ENCODE measurements at regions not wholly inside any gene's neighbourhood (a gene's known extent, or its start where the extent isn't known, plus 50 kb on each side); places are given as distances from the start of the nearest gene placed in this dataset.
"Not testable (repeated sequence)": the region's sequence is repeated elsewhere in the genome, so short reads cannot be mapped to it uniquely, and the experiment has no call there.

- TF ChIP-seq CTCF (conservative IDR thresholded peaks at IDR 0.05) = no peak
- no peak overlapping the region for H3K27ac ChIP-seq
Observed at GRCh38 chr2:183782436-183782835, 658.2 kb downstream of the NUP35 start.

- H3K27ac ChIP-seq = not testable (repeated sequence)
Observed at GRCh38 chr2:183788796-183789195, 664.6 kb downstream of the NUP35 start.

GRCh38 chr2:183792165-183792924 is 668.1 kb downstream of the NUP35 start:
- H3K27ac ChIP-seq = not testable (repeated sequence)

DNA sequence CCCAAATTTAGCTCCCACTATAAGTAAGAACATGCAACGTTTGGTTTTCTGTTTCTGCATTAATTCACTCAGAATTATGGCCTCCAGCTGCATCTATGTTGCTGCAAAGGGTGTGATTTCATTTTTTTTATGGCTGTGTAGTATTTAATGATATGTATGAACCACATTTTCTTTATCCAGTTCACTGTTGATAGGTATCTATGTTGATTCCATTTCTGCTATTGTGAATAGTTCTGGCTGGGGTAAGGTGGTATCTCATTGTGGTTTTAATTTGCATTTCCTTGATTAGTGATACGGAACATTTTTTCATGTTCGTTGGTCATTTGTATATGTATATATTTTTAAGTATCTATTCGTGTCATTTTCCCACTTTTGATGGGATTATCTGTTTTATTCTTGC is 674.3 kb downstream of the NUP35 start:
- TF ChIP-seq CTCF (conservative IDR thresholded peaks at IDR 0.05) = no peak
- H3K27ac ChIP-seq = no peak overlapping the region

DNA sequence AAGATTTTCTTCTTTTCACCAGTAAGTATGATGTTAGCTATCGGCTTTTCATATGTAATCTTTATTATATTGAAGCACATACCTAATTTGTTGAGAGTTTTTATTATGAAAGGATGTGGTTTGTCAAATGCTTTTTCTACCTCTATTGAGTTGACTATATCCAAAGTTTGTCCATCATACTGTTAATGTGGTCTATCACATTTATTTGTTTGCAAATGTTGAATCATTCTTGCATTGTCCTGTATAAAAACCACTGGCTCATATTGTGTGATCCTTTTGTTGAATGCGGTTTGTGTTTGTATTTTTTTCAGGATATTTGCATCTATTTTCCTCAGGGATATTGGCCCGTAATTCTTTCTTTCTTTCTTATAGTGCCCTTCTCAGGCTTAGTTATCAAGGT is 675.5 kb downstream of the NUP35 start:
- TF ChIP-seq CTCF (conservative IDR thresholded peaks at IDR 0.05) = no peak
- no peak overlapping the region for H3K27ac ChIP-seq

DNA sequence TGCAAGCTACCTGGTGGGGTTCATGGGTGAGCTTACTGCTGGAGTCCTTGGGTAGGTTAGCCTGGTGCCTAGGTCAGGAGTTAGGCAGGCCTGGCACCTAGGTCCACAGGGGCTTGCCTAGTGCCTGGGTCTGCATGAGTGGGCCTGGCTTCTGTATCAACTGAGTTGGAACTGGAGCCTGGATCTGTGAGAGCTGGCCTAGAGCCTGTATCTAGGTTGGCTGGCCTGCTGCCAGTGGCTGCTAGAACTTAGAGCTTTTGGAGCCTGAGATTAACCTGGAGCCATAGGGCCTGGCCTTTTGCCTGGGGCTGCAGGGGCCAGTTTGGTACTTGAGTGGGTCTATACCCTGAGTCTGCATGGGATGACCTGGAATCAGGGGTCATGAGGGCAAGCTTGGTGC is 679.4 kb downstream of the NUP35 start:
- TF ChIP-seq CTCF (conservative IDR thresholded peaks at IDR 0.05) = no peak
- H3K27ac ChIP-seq = no peak overlapping the region

DNA sequence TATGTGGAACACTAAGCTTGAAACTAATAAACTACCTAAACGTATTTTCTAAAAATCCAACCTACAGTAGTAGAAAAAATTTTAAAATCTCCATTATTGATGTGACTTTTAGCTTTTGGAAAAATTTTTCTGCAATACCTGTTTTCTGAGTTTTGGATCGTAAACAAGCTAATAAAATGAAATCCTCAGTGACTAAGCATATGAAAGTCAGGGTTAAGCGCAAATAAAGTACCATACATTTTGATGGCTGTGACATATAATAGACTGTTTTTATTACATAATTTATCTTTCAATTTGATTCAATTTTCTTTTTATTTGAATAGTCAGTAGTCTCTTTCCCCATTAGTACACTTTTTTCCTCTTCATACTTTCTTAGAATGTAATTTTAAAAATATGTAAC is 683.6 kb downstream of the NUP35 start:
- no peak overlapping the region for H3K27ac ChIP-seq
- no peak for TF ChIP-seq CTCF (conservative IDR thresholded peaks at IDR 0.05)

DNA sequence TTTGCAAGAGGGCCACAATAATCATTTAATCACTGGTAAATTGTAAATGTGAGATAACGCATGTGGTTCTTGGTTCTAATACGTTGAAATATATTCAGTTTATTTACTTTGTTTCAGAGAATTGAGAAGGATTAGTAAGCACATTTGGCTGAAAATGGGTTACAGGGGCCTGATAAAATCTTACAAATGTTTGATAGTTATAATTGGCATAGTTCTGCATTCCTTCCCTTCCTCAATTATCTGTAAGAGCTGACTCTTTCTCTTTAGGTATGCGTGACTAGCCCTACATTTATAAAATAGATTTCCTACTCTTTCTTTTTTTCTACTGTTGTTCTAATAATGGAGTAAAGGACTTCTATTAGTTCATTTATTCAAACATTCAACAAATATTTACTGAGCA is 685.2 kb downstream of the NUP35 start:
- no peak for TF ChIP-seq CTCF (conservative IDR thresholded peaks at IDR 0.05)
- H3K27ac ChIP-seq = no peak overlapping the region

- no peak for TF ChIP-seq CTCF (conservative IDR thresholded peaks at IDR 0.05)
- no peak overlapping the region for H3K27ac ChIP-seq
Observed at GRCh38 chr2:183811281-183811680, 687.0 kb downstream of the NUP35 start.
